Tibial nerve (tissue), 4 donors: ENCODE measurements at regions not wholly inside any gene's neighbourhood (a gene's known extent, or its start where the extent isn't known, plus 50 kb on each side); places are given as distances from the start of the nearest gene placed in this dataset.

Experiments
- DNase-seq, 2 donors: peaks; one replicate each; pipeline ENCODE4 v3.0.0-alpha.2; 2019; ENCODE audit warnings: low spot score in 2 of 2
- H3K27ac ChIP-seq, 4 donors: fragments of 200-600 bp; sonication (generic) in 3 of 4; one replicate each; pipeline ENCODE4 v1.5.1; 2017 to 2019; ENCODE audit warnings: mild to moderate bottlenecking in 1 of 4
- H3K27me3 ChIP-seq, 2 donors: fragments of 200-600 bp; sonication (generic) in 1 of 2; one replicate each; pipeline versions ENCODE4 v1.5.1 to v1.6.0; 2017 to 2019
- H3K36me3 ChIP-seq, 3 donors: fragments of 200-600 bp; sonication (generic); one replicate each; pipeline ENCODE4 v1.5.1; 2018 to 2019
- H3K4me1 ChIP-seq, 4 donors: fragments of 200-600 bp; sonication (generic) in 3 of 4; one replicate each; pipeline ENCODE4 v1.5.1; 2017 to 2019
- H3K4me3 ChIP-seq, 4 donors: fragments of 200-600 bp; sonication (generic) in 3 of 4; one replicate each; pipeline ENCODE4 v1.5.1; 2017 to 2019; ENCODE audit warnings: mild to moderate bottlenecking in 1 of 4, moderate library complexity in 1 of 4
- H3K9me3 ChIP-seq, 4 donors: fragments of 200-600 bp; sonication (generic) in 3 of 4; one replicate each; pipeline ENCODE4 v1.5.1; 2017 to 2019
- CTCF ChIP-seq, 5 experiments: fragments of 200-600 bp in 3 of 5; fragments of 450-650 bp in 2 of 5; sonication (generic) in 3 of 5; IDR thresholded peaks; one replicate each; pipeline ENCODE4 v1.5.1; 2016 to 2019; ENCODE audit warnings: antibody characterized with exemption in 5 of 5, mild to moderate bottlenecking in 3 of 5, moderate library complexity in 2 of 5
- EP300 ChIP-seq, 2 donors: sonication (generic); formaldehyde crosslinking; IDR thresholded peaks; one replicate each; pipeline ENCODE4 v1.6.1; 2017; ENCODE audit warnings: antibody characterized with exemption in 2 of 2, mild to moderate bottlenecking in 1 of 2
- POLR2A ChIP-seq, 2 donors: fragments of 450-650 bp; IDR thresholded peaks; one replicate each; pipeline ENCODE4 v1.6.1; 2017; ENCODE audit warnings: antibody characterized with exemption in 2 of 2, mild to moderate bottlenecking in 2 of 2, moderate library complexity in 2 of 2
- WGBS, 2 donors: methylation state at CpG; one replicate each; pipeline ENCODE4 v1.1.5; 2018; 5-methylcytosine and 5-hydroxymethylcytosine counted together

GRCh38 chr12:125284087-125284486, 218.9 kb downstream of the AACS start:
- TF ChIP-seq CTCF (IDR thresholded peaks at IDR 0.05) (no peak), POLR2A (IDR thresholded peaks at IDR 0.05) (no peak), EP300 (IDR thresholded peaks at IDR 0.05) (no peak)
- Histone ChIP-seq H3K4me3 (no peak overlapping the region), H3K9me3 (no peaks in the 10 kb centered on the region), H3K36me3 (no peaks in the 10 kb centered on the region), H3K27ac (no peak overlapping the region), H3K27me3 (no peaks in the 10 kb centered on the region), H3K4me1 (peaks cover 0 to 7% (median 0%) of the 10 kb centered on the region in 4 donors)
- WGBS, 2 donors, result 90 to 92% methylated on average over 5 of the region's 5 CpGs
- DNase-seq, result no peak

- Histone ChIP-seq H3K27me3 (no peaks in the 10 kb centered on the region), H3K36me3 (no peaks in the 10 kb centered on the region), H3K9me3 (no peaks in the 10 kb centered on the region), H3K27ac (no peak overlapping the region), H3K4me1 (peaks cover 0 to 7% (median 0%) of the 10 kb centered on the region in 4 donors), H3K4me3 (no peak overlapping the region)
- no peak for DNase-seq
- TF ChIP-seq POLR2A (IDR thresholded peaks at IDR 0.05) (no peak), CTCF (IDR thresholded peaks at IDR 0.05) (no peak), EP300 (IDR thresholded peaks at IDR 0.05) (no peak)
- 59 to 65% methylated on average over 7 of the region's 7 CpGs for WGBS, 2 donors
Measured at GRCh38 chr12:125284945-125285685, 219.9 kb downstream of the AACS start.

GRCh38 chr12:125286005-125286727, 220.9 kb downstream of the AACS start:
- H3K27me3 ChIP-seq, result no peaks in the 10 kb centered on the region
- no peak for DNase-seq
- TF ChIP-seq EP300 (IDR thresholded peaks at IDR 0.05) (no peak), POLR2A (IDR thresholded peaks at IDR 0.05) (no peak), CTCF (IDR thresholded peaks at IDR 0.05) (no peak)
- H3K36me3 ChIP-seq, result no peaks in the 10 kb centered on the region
- H3K27ac ChIP-seq, result no peak overlapping the region
- 94 to 95% methylated on average over 7 of the region's 7 CpGs for WGBS, 2 donors
- H3K4me3 ChIP-seq, result no peak overlapping the region
- no peaks in the 10 kb centered on the region for H3K9me3 ChIP-seq
- H3K4me1 ChIP-seq, result no peaks in the 10 kb centered on the region

- WGBS, 2 donors, result 80 to 86% methylated on average over 5 of the region's 5 CpGs
Measured at GRCh38 chr12:125287155-125287847, 222.1 kb downstream of the AACS start.

More at GRCh38 chr12:125287155-125287847, 222.1 kb downstream of the AACS start:
- Histone ChIP-seq H3K36me3 (no peaks in the 10 kb centered on the region), H3K27me3 (no peaks in the 10 kb centered on the region), H3K4me3 (no peak overlapping the region), H3K27ac (no peak overlapping the region), H3K9me3 (no peaks in the 10 kb centered on the region), H3K4me1 (no peaks in the 10 kb centered on the region)
- TF ChIP-seq POLR2A (IDR thresholded peaks at IDR 0.05), result no peak
- TF ChIP-seq EP300 (IDR thresholded peaks at IDR 0.05), result no peak
- no peak for TF ChIP-seq CTCF (IDR thresholded peaks at IDR 0.05)
- DNase-seq, result no peak
